BJ (cell line): ENCODE measurements at regions not wholly inside any gene's neighbourhood (a gene's known extent, or its start where the extent isn't known, plus 50 kb on each side); places are given as distances from the start of the nearest gene placed in this dataset.

Source experiments
- CTCF ChIA-PET: fragments of 350-600 bp; formaldehyde crosslinking; extraction: SDS; loops from one replicate; lab custom pipeline; 2021; ENCODE audit warnings: antibody characterized with exemption, inconsistent platforms; lab: Yijun Ruan, JAX
- POLR2A ChIA-PET: fragments of 300-600 bp; sonication (Branson Sonifier 250); formaldehyde crosslinking; extraction: SDS; loops from one replicate; lab custom pipeline; 2021; ENCODE audit warnings: antibody characterized with exemption; lab: Charles Lee
- DNase-seq: peaks from one replicate; pipeline ENCODE4 v3.0.0-alpha.2; 2011; ENCODE audit warnings: low read depth
- H3K27me3 ChIP-seq: 2 replicates; pipeline ENCODE4 v1.6.0; 2011; ENCODE audit warnings: low read length; ENCODE audit not compliant: control insufficient read depth, insufficient read depth
- H3K36me3 ChIP-seq: 2 replicates; pipeline ENCODE4 v1.5.1; 2011; ENCODE audit warnings: low read length; ENCODE audit not compliant: control insufficient read depth, insufficient read depth
- H3K4me3 ChIP-seq: 2 replicates; pipeline ENCODE4 v1.5.1; 2011; ENCODE audit warnings: low read depth, mild to moderate bottlenecking, control low read depth, low read length
- TF ChIP-seq, protein P1 (sequence below): IDR thresholded peaks from 2 replicates; pipeline ENCODE4 v1.5.1; 2011; ENCODE audit warnings: low read depth, mild to moderate bottlenecking, control low read depth, inconsistent platforms, low read length, moderate library complexity; ENCODE audit not compliant: insufficient read depth

DNA sequence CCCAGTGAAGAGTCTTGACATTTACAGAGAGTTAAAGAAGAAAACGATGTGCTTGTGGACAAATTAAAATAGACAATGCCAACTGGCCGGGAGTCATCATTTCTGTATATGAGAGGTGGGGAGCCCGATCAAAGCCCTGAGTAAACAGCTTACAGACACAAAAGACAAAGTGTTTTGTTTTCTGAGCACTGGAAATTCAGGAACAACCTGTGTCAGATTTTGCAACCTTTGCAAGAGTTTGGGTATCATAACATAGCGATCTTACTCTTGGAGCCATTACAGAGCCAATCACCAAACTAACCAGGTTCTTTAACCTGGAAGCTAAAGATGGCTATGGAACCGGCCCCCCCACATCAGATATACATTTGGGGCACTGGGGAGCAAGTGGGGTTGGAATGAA lies 101.9 kb upstream of the LRIG1 start:
- Histone ChIP-seq H3K36me3 (no peaks in the 10 kb centered on the region), H3K27me3 (0 out of 2 replicates have a peak, but pooled peaks cover 1% of the 10 kb centered on the region), H3K4me3 (no peak overlapping the region)
- ChIA-PET POLR2A (no interaction called here), CTCF (no interaction called here)
- TF ChIP-seq, protein P1, sequence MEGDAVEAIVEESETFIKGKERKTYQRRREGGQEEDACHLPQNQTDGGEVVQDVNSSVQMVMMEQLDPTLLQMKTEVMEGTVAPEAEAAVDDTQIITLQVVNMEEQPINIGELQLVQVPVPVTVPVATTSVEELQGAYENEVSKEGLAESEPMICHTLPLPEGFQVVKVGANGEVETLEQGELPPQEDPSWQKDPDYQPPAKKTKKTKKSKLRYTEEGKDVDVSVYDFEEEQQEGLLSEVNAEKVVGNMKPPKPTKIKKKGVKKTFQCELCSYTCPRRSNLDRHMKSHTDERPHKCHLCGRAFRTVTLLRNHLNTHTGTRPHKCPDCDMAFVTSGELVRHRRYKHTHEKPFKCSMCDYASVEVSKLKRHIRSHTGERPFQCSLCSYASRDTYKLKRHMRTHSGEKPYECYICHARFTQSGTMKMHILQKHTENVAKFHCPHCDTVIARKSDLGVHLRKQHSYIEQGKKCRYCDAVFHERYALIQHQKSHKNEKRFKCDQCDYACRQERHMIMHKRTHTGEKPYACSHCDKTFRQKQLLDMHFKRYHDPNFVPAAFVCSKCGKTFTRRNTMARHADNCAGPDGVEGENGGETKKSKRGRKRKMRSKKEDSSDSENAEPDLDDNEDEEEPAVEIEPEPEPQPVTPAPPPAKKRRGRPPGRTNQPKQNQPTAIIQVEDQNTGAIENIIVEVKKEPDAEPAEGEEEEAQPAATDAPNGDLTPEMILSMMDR, result no peak
- no peak for DNase-seq

DNA sequence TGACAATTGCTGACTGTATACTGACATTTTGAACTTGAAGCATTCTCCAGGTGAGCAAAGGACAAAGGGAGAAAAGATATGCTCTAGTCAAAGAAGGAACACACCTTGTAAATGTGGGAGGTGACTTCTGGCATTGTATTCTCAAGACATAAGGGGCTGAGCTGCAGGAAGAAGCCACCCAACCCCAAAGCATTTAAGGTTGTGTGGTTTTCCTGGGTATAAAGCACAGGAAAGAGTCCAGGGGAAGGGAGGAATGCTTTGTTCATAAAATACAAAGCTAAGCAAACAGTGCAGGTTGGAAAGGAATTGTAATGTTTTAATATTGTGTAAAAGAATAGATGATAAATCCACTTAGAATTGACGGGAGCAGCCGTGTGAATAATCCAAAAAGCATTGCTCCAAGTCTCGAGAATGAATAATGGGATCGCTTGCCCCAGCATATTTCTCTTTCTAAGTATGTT lies 102.4 kb upstream of the LRIG1 start:
- 0 out of 2 replicates have a peak, but pooled peaks cover 1% of the 10 kb centered on the region for H3K27me3 ChIP-seq
- H3K4me3 ChIP-seq, result no peak overlapping the region
- H3K36me3 ChIP-seq, result no peaks in the 10 kb centered on the region
- ChIA-PET CTCF (no interaction called here), POLR2A (no interaction called here)
- no peak for DNase-seq
- TF ChIP-seq, protein P1, result no peak

DNA sequence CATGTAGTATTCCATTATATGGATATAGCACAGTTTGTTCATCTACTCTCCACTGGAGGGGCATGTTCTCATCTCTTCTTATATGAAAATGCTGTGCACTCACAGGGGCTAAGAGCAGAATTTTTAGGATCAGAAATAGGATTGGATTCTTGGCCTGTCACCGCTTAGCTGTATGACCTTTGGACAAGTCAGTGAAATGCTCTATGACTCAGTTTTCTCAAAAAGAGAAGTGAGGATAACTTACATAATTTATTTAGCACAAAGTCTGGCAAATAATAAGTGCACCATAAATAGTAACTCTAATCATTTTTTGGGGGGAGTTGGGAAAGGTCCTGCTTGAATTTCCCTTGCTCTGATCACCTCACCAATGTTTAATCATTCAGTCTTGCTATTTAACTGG lies 103.7 kb upstream of the LRIG1 start:
- 0 out of 2 replicates have a peak, but pooled peaks cover 1% of the 10 kb centered on the region for H3K27me3 ChIP-seq
- DNase-seq, result no peak
- POLR2A ChIA-PET, result no interaction called here
- CTCF ChIA-PET, result no interaction called here
- no peak overlapping the region for H3K4me3 ChIP-seq
- TF ChIP-seq, protein P1, result no peak
- H3K36me3 ChIP-seq, result no peaks in the 10 kb centered on the region

DNA sequence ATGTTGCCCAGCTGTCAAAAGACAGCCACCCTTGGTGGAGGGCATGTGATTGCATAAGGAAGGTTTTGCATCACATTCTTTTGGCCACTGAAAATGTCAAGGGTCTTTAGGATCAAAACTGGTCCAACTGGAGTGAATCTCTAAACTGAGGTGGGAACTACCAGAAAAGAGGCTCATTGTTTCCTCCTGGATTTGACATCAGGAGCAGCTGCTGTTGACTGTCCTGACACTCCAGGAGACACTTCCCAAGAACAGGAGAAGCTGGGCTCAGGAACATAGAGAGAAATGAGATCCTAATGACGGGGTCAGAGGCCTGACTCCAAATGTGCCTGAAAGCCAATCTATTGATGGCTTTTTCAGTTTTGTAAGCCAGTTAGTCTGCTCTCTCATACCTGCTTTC lies 105.3 kb upstream of the LRIG1 start:
- TF ChIP-seq, protein P1, result no peak
- no peak overlapping the region for H3K4me3 ChIP-seq
- ChIA-PET CTCF (no interaction called here), POLR2A (no interaction called here)
- H3K27me3 ChIP-seq, result 0 out of 2 replicates have a peak, but pooled peaks cover 1% of the 10 kb centered on the region
- no peaks in the 10 kb centered on the region for H3K36me3 ChIP-seq
- no peak for DNase-seq

DNA sequence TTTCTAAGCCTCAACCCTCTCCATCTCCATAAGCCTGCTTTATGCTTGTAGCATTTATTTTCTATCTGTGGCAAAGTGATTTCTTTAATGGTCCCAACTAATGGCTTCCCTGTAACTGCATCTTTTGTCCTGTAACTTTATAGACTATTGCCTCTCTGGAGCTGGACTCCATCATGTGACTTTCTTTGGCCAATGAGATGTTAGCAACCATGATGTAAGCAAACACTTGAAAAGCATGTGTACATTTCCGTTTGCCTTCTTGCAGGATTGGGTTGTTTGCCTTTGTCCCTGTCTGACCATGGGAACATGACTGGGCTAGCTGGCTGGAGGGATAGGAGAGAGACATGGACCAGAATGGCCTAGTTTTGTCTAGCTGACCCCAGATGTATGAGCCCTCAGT lies 106.0 kb upstream of the LRIG1 start:
- DNase-seq, result no peak
- Histone ChIP-seq H3K27me3 (0 out of 2 replicates have a peak, but pooled peaks cover 1% of the 10 kb centered on the region), H3K36me3 (no peaks in the 10 kb centered on the region), H3K4me3 (no peak overlapping the region)
- POLR2A ChIA-PET, result no interaction called here
- TF ChIP-seq, protein P1, result no peak
- CTCF ChIA-PET, result no interaction called here
